SU-DHL-6 (cell line): ENCODE measurements at regions not wholly inside any gene's neighbourhood (a gene's known extent, or its start where the extent isn't known, plus 50 kb on each side); places are given as distances from the start of the nearest gene placed in this dataset.

ENCODE experiments used
- EZH2phosphoT487 ChIP-seq: fragments of 200-600 bp; sonication (generic), shearing (Covaris generic); conservative IDR thresholded peaks from 2 replicates; pipeline ENCODE4 v1.6.1; 2018; ENCODE audit warnings: mild to moderate bottlenecking, antibody characterized with exemption, low read length, moderate library complexity, mixed read lengths
- TF ChIP-seq, protein P1 (sequence below): fragments of 200-600 bp; sonication (generic); IDR thresholded peaks from one replicate; pipeline ENCODE4 v1.5.1; 2017; ENCODE audit warnings: antibody characterized with exemption, mild to moderate bottlenecking, low read length, moderate library complexity; ENCODE audit not compliant: insufficient read depth, poor library complexity, severe bottlenecking

DNA sequence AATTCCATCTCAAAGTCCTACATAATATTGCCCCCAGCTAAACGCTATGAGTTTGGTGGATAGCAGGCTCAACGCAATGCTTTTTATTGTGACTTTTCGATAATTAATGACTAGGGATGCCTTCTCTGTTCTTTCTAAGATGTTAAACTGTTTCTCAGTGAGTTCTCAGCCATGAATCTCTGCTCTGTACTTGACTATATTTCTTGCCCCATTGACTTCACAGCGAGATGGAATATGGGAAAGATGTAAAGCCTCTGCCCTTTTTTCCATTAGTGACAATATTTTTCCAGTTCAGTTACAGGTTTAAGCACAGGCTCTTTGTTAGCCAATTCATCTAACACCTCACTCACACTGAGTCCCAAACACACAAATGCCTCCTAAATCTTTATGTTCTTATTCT lies 1022.0 kb downstream of the ADGRL3 start:
- TF ChIP-seq EZH2phosphoT487, result no peak
- TF ChIP-seq, protein P1, sequence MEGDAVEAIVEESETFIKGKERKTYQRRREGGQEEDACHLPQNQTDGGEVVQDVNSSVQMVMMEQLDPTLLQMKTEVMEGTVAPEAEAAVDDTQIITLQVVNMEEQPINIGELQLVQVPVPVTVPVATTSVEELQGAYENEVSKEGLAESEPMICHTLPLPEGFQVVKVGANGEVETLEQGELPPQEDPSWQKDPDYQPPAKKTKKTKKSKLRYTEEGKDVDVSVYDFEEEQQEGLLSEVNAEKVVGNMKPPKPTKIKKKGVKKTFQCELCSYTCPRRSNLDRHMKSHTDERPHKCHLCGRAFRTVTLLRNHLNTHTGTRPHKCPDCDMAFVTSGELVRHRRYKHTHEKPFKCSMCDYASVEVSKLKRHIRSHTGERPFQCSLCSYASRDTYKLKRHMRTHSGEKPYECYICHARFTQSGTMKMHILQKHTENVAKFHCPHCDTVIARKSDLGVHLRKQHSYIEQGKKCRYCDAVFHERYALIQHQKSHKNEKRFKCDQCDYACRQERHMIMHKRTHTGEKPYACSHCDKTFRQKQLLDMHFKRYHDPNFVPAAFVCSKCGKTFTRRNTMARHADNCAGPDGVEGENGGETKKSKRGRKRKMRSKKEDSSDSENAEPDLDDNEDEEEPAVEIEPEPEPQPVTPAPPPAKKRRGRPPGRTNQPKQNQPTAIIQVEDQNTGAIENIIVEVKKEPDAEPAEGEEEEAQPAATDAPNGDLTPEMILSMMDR, result no peak
